Retinal pigment epithelial cell (primary cell): ENCODE measurements at regions not wholly inside any gene's neighbourhood (a gene's known extent, or its start where the extent isn't known, plus 50 kb on each side); places are given as distances from the start of the nearest gene placed in this dataset.

ENCODE experiments used
- DNase-seq: peaks from one replicate; pipeline ENCODE4 v3.0.0-alpha.2; 2010; ENCODE audit warnings: low read depth
- H3K4me3 ChIP-seq: 2 replicates; pipeline ENCODE4 v1.5.1; 2011; ENCODE audit warnings: mild to moderate bottlenecking, low read length, control low read depth, moderate library complexity
- CTCF ChIP-seq: conservative IDR thresholded peaks from 2 replicates; pipeline ENCODE4 v1.5.1; 2011; ENCODE audit warnings: low read depth, low read length, control low read depth, inconsistent platforms

GRCh38 chr14:41986700-41987099, 380.0 kb downstream of the LRFN5 start:
- TF ChIP-seq CTCF: no peak
- DNase-seq: no peak

GRCh38 chr14:41986083-41986645, 379.5 kb downstream of the LRFN5 start:
- TF ChIP-seq CTCF: no peak
- H3K4me3 ChIP-seq: no peak overlapping the region
- no peak for DNase-seq

More at GRCh38 chr14:41986700-41987099, 380.0 kb downstream of the LRFN5 start:
- H3K4me3 ChIP-seq: no peak overlapping the region

- TF ChIP-seq CTCF: no peak
- DNase-seq: no peak
- H3K4me3 ChIP-seq: no peak overlapping the region
Measured at GRCh38 chr14:41973178-41973577, 366.5 kb downstream of the LRFN5 start.

- no peak for TF ChIP-seq CTCF
- DNase-seq: no peak
- no peak overlapping the region for H3K4me3 ChIP-seq
Measured at GRCh38 chr14:41972531-41972930, 365.9 kb downstream of the LRFN5 start.

GRCh38 chr14:41960281-41960680, 353.6 kb downstream of the LRFN5 start:
- H3K4me3 ChIP-seq: no peak overlapping the region
- no peak for TF ChIP-seq CTCF
- DNase-seq: no peak

- no peak for TF ChIP-seq CTCF
- no peak overlapping the region for H3K4me3 ChIP-seq
- DNase-seq: no peak
Measured at GRCh38 chr14:41957459-41957858, 350.8 kb downstream of the LRFN5 start.
